Right lobe of liver (tissue), 6 donors: ENCODE measurements at regions not wholly inside any gene's neighbourhood (a gene's known extent, or its start where the extent isn't known, plus 50 kb on each side); places are given as distances from the start of the nearest gene placed in this dataset.

Source experiments
- ATAC-seq, 4 donors: fragments of 200-7000 bp; cut with Tn5 transposase; one replicate each; pipeline ENCODE4 v1.9.1; 2020; ENCODE audit warnings: mild to moderate bottlenecking in 4 of 4, moderate library complexity in 4 of 4
- DNase-seq, 3 donors: peaks; one replicate each; pipeline ENCODE4 v3.0.0-alpha.2; 2020
- H3K27ac ChIP-seq, 3 donors: fragments of 200-600 bp; one replicate each; pipeline ENCODE4 v1.8.0; 2022
- H3K27me3 ChIP-seq, 2 donors: fragments of 200-600 bp; one replicate each; pipeline ENCODE4 v1.8.0; 2022
- H3K36me3 ChIP-seq, 4 donors: fragments of 200-600 bp; sonication (generic) in 1 of 4; one replicate each; pipeline versions ENCODE4 v1.5.1 to v1.8.0; 2017 to 2022; ENCODE audit warnings: control low read depth in 1 of 4
- H3K4me1 ChIP-seq, 4 donors: fragments of 200-600 bp; sonication (generic) in 1 of 4; one replicate each; pipeline versions ENCODE4 v1.5.1 to v1.8.0; 2017 to 2022; ENCODE audit warnings: control low read depth in 1 of 4
- H3K4me3 ChIP-seq, 3 donors: fragments of 200-600 bp; one replicate each; pipeline ENCODE4 v1.8.0; 2022
- H3K9me3 ChIP-seq, 4 donors: fragments of 200-600 bp; sonication (generic) in 1 of 4; one replicate each; pipeline versions ENCODE4 v1.5.1 to v1.8.0; 2017 to 2022; ENCODE audit warnings: control low read depth in 1 of 4
- CTCF ChIP-seq, 4 donors: fragments of 200-600 bp in 3 of 4; fragments of 450-650 bp in 1 of 4; IDR thresholded peaks; one replicate each; pipeline versions ENCODE4 v1.5.1 to v1.8.0; 2016 to 2022; ENCODE audit warnings: antibody characterized with exemption in 4 of 4, mild to moderate bottlenecking in 2 of 4
- POLR2A ChIP-seq: fragments of 450-650 bp; IDR thresholded peaks from one replicate; pipeline ENCODE4 v1.6.1; 2017; ENCODE audit warnings: antibody characterized with exemption, mild to moderate bottlenecking
- WGBS: methylation state at CpG from one replicate; pipeline ENCODE4 v1.1.6; 2018; ENCODE audit warnings: low coverage, low lambda C conversion rate; ENCODE audit not compliant: insufficient coverage; ENCODE audit errors: missing lambda C conversion rate; 5-methylcytosine and 5-hydroxymethylcytosine counted together
- intact Hi-C, 2 donors: fragments of 100-400 bp; cut with DNase I; formaldehyde crosslinking; loops; one replicate each; pipeline versions ENCODE4 v1.11.2 to v1.14.1; 2022
- donor health status: DM: no; HTN: yes; CAD: no.
- donor health status: DM: no; HTN: no; CAD: no.
- donor health status: DM: no; HTN: no; CAD: no.
- donor health status: DM: no; HTN: yes; CAD: no.
- donor health status: DM: no; HTN: yes; CAD: no.

GRCh38 chr16:80883159-80883642, 78.8 kb upstream of the CDYL2 start:
- peak overlapping the region in 1 of 3 donors; percentile 69 for H3K27ac ChIP-seq
- 40% methylated on average over 4 of the region's 4 CpGs for whole genome bisulfite sequencing
- no peaks in the 10 kb centered on the region for H3K27me3 ChIP-seq
- H3K4me1 ChIP-seq, result peaks cover 0 to 15% (median 2%) of the 10 kb centered on the region in 4 donors
- ATAC-seq (peak; percentile 63 to 82 (median 76)), DNase-seq (peak in 1 of 3 donors; percentile 58)
- H3K4me3 ChIP-seq, result no peak overlapping the region
- no peaks in the 10 kb centered on the region for H3K9me3 ChIP-seq
- H3K36me3 ChIP-seq, result no peaks in the 10 kb centered on the region
- intact Hi-C loops, result no loop called here
- TF ChIP-seq CTCF (IDR thresholded peaks at IDR 0.05) (no peak), POLR2A (no peak)

- no peaks in the 10 kb centered on the region for H3K36me3 ChIP-seq
- WGBS, result 7% methylated on average over 5 of the region's 5 CpGs
- TF ChIP-seq CTCF (IDR thresholded peaks at IDR 0.05) (no peak), POLR2A (no peak)
- H3K4me3 ChIP-seq, result no peak overlapping the region
- H3K27ac ChIP-seq, result no peak overlapping the region
- H3K4me1 ChIP-seq, result no peaks in the 10 kb centered on the region
- no peaks in the 10 kb centered on the region for H3K9me3 ChIP-seq
- no peak for DNase-seq
- no peaks in the 10 kb centered on the region for H3K27me3 ChIP-seq
- ATAC-seq, result peak; percentile 24 to 58 (median 36)
- intact Hi-C loops, result no loop called here
These were observed 71.2 kb upstream of the CDYL2 start for GRCh38 chr16:80875616-80876015.

- H3K4me1 ChIP-seq, result no peaks in the 10 kb centered on the region
- TF ChIP-seq POLR2A (no peak), CTCF (IDR thresholded peaks at IDR 0.05) (no peak)
- H3K9me3 ChIP-seq, result no peaks in the 10 kb centered on the region
- ATAC-seq, result no peak
- no peak for DNase-seq
- intact Hi-C loops, result no loop called here
- H3K36me3 ChIP-seq, result no peaks in the 10 kb centered on the region
- H3K27me3 ChIP-seq, result no peaks in the 10 kb centered on the region
- no peak overlapping the region for H3K4me3 ChIP-seq
- no peak overlapping the region for H3K27ac ChIP-seq
- 31% methylated on average over 1 of the region's 1 CpG for WGBS
These were observed 70.5 kb upstream of the CDYL2 start for GRCh38 chr16:80874925-80875324.

GRCh38 chr16:80862160-80862705, 57.8 kb upstream of the CDYL2 start:
- Histone ChIP-seq H3K9me3 (no peaks in the 10 kb centered on the region), H3K36me3 (no peaks in the 10 kb centered on the region), H3K27ac (no peak overlapping the region), H3K27me3 (no peaks in the 10 kb centered on the region), H3K4me1 (no peaks in the 10 kb centered on the region), H3K4me3 (no peak overlapping the region)
- intact Hi-C loops, result no loop called here
- no peak for DNase-seq
- ATAC-seq, result no peak
- TF ChIP-seq CTCF (IDR thresholded peaks at IDR 0.05) (no peak), POLR2A (no peak)
- 42% methylated on average over 3 of the region's 3 CpGs for WGBS
